ENCODE measurements at regions not wholly inside any gene's neighbourhood (a gene's known extent, or its start where the extent isn't known, plus 50 kb on each side); places are given as distances from the start of the nearest gene placed in this dataset.

DNA sequence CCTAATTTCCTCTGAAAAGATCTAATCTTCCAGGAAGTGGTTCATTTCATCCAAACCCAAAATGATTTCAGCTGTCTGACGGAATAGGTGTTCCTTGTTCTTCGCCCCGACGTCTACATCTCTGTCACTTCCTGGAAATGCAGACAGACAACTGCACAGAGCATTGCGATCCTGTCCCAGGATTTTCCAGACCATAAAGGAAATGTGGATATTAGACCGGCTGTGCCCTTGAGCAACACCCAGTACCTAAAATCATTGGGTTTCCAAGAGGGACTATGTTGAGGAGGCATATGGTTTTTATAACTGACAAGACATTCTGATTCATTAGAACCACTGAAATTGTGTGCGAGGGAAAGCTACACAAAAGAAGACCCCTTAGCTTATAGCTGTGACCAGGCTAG, 74.2 kb downstream of the MSX2 start (continued):
- TF ChIP-seq, protein P1, sequence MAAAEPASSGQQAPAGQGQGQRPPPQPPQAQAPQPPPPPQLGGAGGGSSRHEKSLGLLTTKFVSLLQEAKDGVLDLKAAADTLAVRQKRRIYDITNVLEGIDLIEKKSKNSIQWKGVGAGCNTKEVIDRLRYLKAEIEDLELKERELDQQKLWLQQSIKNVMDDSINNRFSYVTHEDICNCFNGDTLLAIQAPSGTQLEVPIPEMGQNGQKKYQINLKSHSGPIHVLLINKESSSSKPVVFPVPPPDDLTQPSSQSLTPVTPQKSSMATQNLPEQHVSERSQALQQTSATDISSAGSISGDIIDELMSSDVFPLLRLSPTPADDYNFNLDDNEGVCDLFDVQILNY (CRISPR knock-in tag; IDR thresholded peaks at IDR 0.05) = no peak
- no peak for TF ChIP-seq ZNF263 (CRISPR knock-in tag; IDR thresholded peaks at IDR 0.05; ENCODE audit: low read depth)

DNA sequence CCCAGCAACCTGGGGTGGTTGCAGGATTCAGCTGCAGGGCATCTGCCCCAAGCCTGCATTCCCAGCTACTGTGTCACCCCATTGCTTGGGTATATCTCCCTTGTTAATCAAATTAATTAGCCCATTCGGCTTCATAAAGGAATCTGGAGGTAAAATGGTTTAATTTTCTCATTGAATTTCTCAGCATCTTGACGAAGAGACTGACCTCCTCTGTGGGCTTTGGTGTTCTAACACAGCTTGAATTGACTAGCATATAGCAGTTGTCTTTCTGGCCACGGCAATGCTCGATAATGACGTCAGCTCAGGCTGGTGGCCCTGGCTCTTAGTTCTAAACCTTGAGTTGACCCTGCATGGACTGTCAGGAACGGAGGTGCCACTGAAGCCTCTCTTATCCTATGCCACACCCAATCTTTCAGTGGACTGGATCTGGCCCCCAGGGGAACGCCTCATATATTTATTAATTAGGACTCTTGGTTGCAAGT, 72.4 kb downstream of the MSX2 start:
- ATAC-seq (no peak), DNase-seq (ENCODE audit: low spot score) (no peak)
- peaks cover 13% of the 10 kb centered on the region for H3K27me3 Mint-ChIP-seq (ENCODE audit: low read depth)
- H3K9me3 Mint-ChIP-seq = peaks cover 19% of the 10 kb centered on the region
- H3K4me3 Mint-ChIP-seq = no peak overlapping the region
- TF ChIP-seq NFYB (CRISPR knock-in tag; conservative IDR thresholded peaks at IDR 0.05; ENCODE audit: low read depth) (no peak), ZBTB21 (CRISPR knock-in tag; IDR thresholded peaks at IDR 0.05; ENCODE audit: borderline replicate concordance) (no peak), GRHL2 (CRISPR knock-in tag; IDR thresholded peaks at IDR 0.05; ENCODE audit: insufficient replicate concordance, severe bottlenecking) (no peak), SMAD4 (CRISPR knock-in tag; IDR thresholded peaks at IDR 0.05) (no peak), EMX1 (CRISPR knock-in tag; IDR thresholded peaks at IDR 0.05) (no peak), ZNF416 (CRISPR knock-in tag; IDR thresholded peaks at IDR 0.05) (no peak), NR2C2 (CRISPR knock-in tag; IDR thresholded peaks at IDR 0.05) (no peak), NFE2L1 (CRISPR knock-in tag; IDR thresholded peaks at IDR 0.05) (no peak), IRF2 (CRISPR knock-in tag; IDR thresholded peaks at IDR 0.05; ENCODE audit: borderline replicate concordance, low read depth) (no peak), HMGA2 (CRISPR knock-in tag; IDR thresholded peaks at IDR 0.05) (no peak), ZNF263 (CRISPR knock-in tag; IDR thresholded peaks at IDR 0.05; ENCODE audit: low read depth) (no peak), ETV6 (CRISPR knock-in tag; IDR thresholded peaks at IDR 0.05) (no peak), OVOL2 (CRISPR knock-in tag; IDR thresholded peaks at IDR 0.05; ENCODE audit: borderline replicate concordance) (no peak), RORB (CRISPR knock-in tag; IDR thresholded peaks at IDR 0.05) (no peak)
- TF ChIP-seq, protein P2, sequence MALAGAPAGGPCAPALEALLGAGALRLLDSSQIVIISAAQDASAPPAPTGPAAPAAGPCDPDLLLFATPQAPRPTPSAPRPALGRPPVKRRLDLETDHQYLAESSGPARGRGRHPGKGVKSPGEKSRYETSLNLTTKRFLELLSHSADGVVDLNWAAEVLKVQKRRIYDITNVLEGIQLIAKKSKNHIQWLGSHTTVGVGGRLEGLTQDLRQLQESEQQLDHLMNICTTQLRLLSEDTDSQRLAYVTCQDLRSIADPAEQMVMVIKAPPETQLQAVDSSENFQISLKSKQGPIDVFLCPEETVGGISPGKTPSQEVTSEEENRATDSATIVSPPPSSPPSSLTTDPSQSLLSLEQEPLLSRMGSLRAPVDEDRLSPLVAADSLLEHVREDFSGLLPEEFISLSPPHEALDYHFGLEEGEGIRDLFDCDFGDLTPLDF (CRISPR knock-in tag; IDR thresholded peaks at IDR 0.05) = no peak
- TF ChIP-seq, protein P3, sequence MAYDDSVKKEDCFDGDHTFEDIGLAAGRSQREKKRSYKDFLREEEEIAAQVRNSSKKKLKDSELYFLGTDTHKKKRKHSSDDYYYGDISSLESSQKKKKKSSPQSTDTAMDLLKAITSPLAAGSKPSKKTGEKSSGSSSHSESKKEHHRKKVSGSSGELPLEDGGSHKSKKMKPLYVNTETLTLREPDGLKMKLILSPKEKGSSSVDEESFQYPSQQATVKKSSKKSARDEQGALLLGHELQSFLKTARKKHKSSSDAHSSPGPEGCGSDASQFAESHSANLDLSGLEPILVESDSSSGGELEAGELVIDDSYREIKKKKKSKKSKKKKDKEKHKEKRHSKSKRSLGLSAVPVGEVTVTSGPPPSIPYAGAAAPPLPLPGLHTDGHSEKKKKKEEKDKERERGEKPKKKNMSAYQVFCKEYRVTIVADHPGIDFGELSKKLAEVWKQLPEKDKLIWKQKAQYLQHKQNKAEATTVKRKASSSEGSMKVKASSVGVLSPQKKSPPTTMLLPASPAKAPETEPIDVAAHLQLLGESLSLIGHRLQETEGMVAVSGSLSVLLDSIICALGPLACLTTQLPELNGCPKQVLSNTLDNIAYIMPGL (CRISPR knock-in tag; IDR thresholded peaks at IDR 0.05) = no peak
- TF ChIP-seq, protein P4, sequence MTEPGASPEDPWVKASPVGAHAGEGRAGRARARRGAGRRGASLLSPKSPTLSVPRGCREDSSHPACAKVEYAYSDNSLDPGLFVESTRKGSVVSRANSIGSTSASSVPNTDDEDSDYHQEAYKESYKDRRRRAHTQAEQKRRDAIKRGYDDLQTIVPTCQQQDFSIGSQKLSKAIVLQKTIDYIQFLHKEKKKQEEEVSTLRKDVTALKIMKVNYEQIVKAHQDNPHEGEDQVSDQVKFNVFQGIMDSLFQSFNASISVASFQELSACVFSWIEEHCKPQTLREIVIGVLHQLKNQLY (CRISPR knock-in tag; IDR thresholded peaks at IDR 0.05) = no peak
- TF ChIP-seq, protein P5, sequence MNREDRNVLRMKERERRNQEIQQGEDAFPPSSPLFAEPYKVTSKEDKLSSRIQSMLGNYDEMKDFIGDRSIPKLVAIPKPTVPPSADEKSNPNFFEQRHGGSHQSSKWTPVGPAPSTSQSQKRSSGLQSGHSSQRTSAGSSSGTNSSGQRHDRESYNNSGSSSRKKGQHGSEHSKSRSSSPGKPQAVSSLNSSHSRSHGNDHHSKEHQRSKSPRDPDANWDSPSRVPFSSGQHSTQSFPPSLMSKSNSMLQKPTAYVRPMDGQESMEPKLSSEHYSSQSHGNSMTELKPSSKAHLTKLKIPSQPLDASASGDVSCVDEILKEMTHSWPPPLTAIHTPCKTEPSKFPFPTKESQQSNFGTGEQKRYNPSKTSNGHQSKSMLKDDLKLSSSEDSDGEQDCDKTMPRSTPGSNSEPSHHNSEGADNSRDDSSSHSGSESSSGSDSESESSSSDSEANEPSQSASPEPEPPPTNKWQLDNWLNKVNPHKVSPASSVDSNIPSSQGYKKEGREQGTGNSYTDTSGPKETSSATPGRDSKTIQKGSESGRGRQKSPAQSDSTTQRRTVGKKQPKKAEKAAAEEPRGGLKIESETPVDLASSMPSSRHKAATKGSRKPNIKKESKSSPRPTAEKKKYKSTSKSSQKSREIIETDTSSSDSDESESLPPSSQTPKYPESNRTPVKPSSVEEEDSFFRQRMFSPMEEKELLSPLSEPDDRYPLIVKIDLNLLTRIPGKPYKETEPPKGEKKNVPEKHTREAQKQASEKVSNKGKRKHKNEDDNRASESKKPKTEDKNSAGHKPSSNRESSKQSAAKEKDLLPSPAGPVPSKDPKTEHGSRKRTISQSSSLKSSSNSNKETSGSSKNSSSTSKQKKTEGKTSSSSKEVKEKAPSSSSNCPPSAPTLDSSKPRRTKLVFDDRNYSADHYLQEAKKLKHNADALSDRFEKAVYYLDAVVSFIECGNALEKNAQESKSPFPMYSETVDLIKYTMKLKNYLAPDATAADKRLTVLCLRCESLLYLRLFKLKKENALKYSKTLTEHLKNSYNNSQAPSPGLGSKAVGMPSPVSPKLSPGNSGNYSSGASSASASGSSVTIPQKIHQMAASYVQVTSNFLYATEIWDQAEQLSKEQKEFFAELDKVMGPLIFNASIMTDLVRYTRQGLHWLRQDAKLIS (CRISPR knock-in tag; IDR thresholded peaks at IDR 0.05; ENCODE audit: borderline replicate concordance) = no peak
- TF ChIP-seq, protein P6, sequence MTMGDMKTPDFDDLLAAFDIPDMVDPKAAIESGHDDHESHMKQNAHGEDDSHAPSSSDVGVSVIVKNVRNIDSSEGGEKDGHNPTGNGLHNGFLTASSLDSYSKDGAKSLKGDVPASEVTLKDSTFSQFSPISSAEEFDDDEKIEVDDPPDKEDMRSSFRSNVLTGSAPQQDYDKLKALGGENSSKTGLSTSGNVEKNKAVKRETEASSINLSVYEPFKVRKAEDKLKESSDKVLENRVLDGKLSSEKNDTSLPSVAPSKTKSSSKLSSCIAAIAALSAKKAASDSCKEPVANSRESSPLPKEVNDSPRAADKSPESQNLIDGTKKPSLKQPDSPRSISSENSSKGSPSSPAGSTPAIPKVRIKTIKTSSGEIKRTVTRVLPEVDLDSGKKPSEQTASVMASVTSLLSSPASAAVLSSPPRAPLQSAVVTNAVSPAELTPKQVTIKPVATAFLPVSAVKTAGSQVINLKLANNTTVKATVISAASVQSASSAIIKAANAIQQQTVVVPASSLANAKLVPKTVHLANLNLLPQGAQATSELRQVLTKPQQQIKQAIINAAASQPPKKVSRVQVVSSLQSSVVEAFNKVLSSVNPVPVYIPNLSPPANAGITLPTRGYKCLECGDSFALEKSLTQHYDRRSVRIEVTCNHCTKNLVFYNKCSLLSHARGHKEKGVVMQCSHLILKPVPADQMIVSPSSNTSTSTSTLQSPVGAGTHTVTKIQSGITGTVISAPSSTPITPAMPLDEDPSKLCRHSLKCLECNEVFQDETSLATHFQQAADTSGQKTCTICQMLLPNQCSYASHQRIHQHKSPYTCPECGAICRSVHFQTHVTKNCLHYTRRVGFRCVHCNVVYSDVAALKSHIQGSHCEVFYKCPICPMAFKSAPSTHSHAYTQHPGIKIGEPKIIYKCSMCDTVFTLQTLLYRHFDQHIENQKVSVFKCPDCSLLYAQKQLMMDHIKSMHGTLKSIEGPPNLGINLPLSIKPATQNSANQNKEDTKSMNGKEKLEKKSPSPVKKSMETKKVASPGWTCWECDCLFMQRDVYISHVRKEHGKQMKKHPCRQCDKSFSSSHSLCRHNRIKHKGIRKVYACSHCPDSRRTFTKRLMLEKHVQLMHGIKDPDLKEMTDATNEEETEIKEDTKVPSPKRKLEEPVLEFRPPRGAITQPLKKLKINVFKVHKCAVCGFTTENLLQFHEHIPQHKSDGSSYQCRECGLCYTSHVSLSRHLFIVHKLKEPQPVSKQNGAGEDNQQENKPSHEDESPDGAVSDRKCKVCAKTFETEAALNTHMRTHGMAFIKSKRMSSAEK (CRISPR knock-in tag; IDR thresholded peaks at IDR 0.05; ENCODE audit: borderline replicate concordance) = no peak
- H3K4me1 Mint-ChIP-seq = peaks cover 15% of the 10 kb centered on the region
- POLR2A ChIA-PET = no interaction called here
- H3K36me3 Mint-ChIP-seq = no peaks in the 10 kb centered on the region
- CTCF ChIA-PET = interaction anchor here (1.4 kb wide), 1 partner anchor 377 kb away, joined by 3 read pairs; no protein-coding TSS in a partner anchor
- H3K27ac Mint-ChIP-seq = no peak overlapping the region

Measured in WTC11 (cell line).